ENCODE measurements at regions not wholly inside any gene's neighbourhood (a gene's known extent, or its start where the extent isn't known, plus 50 kb on each side); places are given as distances from the start of the nearest gene placed in this dataset.

DNA sequence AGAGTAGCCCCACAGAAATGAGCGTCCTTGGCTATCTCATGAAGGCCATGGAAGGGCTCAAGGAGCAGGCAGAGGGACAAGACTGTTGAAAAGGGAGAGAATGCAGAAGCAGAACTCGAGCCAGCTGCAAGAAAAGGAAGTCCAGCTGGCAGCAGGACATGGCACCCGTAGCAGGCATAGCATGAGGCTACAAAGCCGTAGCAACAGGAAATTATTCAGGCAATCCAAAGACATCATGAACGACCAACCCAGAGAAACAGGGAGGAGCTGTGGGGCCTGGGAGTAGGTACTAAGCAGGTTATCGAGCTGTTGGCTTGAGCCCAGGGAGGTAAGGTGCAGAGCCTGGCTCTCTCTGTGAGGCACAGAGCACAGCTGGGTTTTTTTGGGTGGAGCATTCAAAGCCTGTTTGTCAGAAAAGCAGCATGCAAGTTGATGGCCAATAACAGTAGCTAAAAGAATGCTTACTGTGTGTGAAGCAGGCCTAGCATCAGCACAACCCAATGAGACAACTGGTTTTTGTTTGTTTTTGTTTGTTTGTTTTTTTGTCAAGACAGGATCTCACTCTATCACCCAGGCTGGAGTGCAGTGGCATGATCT lies 144.0 kb upstream of the SMAD3 start:
- TF ChIP-seq, protein P1, sequence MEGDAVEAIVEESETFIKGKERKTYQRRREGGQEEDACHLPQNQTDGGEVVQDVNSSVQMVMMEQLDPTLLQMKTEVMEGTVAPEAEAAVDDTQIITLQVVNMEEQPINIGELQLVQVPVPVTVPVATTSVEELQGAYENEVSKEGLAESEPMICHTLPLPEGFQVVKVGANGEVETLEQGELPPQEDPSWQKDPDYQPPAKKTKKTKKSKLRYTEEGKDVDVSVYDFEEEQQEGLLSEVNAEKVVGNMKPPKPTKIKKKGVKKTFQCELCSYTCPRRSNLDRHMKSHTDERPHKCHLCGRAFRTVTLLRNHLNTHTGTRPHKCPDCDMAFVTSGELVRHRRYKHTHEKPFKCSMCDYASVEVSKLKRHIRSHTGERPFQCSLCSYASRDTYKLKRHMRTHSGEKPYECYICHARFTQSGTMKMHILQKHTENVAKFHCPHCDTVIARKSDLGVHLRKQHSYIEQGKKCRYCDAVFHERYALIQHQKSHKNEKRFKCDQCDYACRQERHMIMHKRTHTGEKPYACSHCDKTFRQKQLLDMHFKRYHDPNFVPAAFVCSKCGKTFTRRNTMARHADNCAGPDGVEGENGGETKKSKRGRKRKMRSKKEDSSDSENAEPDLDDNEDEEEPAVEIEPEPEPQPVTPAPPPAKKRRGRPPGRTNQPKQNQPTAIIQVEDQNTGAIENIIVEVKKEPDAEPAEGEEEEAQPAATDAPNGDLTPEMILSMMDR (conservative IDR thresholded peaks at IDR 0.05; ENCODE audit: low read depth in 2 of 2) = no peak
- TF ChIP-seq, protein P2, sequence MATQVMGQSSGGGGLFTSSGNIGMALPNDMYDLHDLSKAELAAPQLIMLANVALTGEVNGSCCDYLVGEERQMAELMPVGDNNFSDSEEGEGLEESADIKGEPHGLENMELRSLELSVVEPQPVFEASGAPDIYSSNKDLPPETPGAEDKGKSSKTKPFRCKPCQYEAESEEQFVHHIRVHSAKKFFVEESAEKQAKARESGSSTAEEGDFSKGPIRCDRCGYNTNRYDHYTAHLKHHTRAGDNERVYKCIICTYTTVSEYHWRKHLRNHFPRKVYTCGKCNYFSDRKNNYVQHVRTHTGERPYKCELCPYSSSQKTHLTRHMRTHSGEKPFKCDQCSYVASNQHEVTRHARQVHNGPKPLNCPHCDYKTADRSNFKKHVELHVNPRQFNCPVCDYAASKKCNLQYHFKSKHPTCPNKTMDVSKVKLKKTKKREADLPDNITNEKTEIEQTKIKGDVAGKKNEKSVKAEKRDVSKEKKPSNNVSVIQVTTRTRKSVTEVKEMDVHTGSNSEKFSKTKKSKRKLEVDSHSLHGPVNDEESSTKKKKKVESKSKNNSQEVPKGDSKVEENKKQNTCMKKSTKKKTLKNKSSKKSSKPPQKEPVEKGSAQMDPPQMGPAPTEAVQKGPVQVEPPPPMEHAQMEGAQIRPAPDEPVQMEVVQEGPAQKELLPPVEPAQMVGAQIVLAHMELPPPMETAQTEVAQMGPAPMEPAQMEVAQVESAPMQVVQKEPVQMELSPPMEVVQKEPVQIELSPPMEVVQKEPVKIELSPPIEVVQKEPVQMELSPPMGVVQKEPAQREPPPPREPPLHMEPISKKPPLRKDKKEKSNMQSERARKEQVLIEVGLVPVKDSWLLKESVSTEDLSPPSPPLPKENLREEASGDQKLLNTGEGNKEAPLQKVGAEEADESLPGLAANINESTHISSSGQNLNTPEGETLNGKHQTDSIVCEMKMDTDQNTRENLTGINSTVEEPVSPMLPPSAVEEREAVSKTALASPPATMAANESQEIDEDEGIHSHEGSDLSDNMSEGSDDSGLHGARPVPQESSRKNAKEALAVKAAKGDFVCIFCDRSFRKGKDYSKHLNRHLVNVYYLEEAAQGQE (IDR thresholded peaks at IDR 0.05; ENCODE audit: unreplicated experiment) = no peak
- TF ChIP-seq EZH2 (IDR thresholded peaks at IDR 0.05; ENCODE audit: low read depth, unreplicated experiment) (no peak), POLR2AphosphoS5 (IDR thresholded peaks at IDR 0.05; ENCODE audit: low read depth) (no peak), JUNB (IDR thresholded peaks at IDR 0.05; ENCODE audit: unreplicated experiment) (no peak), NANOG (IDR thresholded peaks at IDR 0.05; ENCODE audit: borderline replicate concordance) (no peak), EZH2phosphoT487 (IDR thresholded peaks at IDR 0.05; ENCODE audit: unreplicated experiment) (no peak)
- TF ChIP-seq, protein P3, sequence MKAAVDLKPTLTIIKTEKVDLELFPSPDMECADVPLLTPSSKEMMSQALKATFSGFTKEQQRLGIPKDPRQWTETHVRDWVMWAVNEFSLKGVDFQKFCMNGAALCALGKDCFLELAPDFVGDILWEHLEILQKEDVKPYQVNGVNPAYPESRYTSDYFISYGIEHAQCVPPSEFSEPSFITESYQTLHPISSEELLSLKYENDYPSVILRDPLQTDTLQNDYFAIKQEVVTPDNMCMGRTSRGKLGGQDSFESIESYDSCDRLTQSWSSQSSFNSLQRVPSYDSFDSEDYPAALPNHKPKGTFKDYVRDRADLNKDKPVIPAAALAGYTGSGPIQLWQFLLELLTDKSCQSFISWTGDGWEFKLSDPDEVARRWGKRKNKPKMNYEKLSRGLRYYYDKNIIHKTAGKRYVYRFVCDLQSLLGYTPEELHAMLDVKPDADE (IDR thresholded peaks at IDR 0.05) = no peak

All from GM23338 (cell line).